Muscle of leg (tissue), 3 donors: ENCODE measurements at regions not wholly inside any gene's neighbourhood (a gene's known extent, or its start where the extent isn't known, plus 50 kb on each side); places are given as distances from the start of the nearest gene placed in this dataset.

Experiments used
- DNase-seq: peaks from one replicate; pipeline ENCODE4 v3.0.0; 2013
- H3K27ac ChIP-seq: one replicate; pipeline ENCODE4 v1.5.1; 2013; ENCODE audit warnings: mild to moderate bottlenecking, low read length, control low read depth
- H3K27me3 ChIP-seq: one replicate; pipeline ENCODE4 v1.6.1; 2013; ENCODE audit warnings: low read length; ENCODE audit not compliant: control insufficient read depth, insufficient read depth
- H3K36me3 ChIP-seq: one replicate; pipeline ENCODE4 v1.6.1; 2013; ENCODE audit warnings: low read length; ENCODE audit not compliant: control insufficient read depth, insufficient read depth
- H3K4me1 ChIP-seq: one replicate; pipeline ENCODE4 v1.6.1; 2013; ENCODE audit warnings: low read length; ENCODE audit not compliant: control insufficient read depth, insufficient read depth
- H3K4me3 ChIP-seq: one replicate; pipeline ENCODE4 v1.5.1; 2013; ENCODE audit warnings: low read length, control low read depth
- H3K9me3 ChIP-seq: replicated peaks from 2 replicates; pipeline ENCODE4 v1.6.1; 2013; ENCODE audit warnings: low read depth, low read length; ENCODE audit not compliant: control insufficient read depth
- WGBS: methylation state at CpG from one replicate; pipeline ENCODE4 v1.1.5; 2013; ENCODE audit warnings: missing lambda C conversion rate; ENCODE audit not compliant: insufficient coverage; 5-methylcytosine and 5-hydroxymethylcytosine counted together

DNA sequence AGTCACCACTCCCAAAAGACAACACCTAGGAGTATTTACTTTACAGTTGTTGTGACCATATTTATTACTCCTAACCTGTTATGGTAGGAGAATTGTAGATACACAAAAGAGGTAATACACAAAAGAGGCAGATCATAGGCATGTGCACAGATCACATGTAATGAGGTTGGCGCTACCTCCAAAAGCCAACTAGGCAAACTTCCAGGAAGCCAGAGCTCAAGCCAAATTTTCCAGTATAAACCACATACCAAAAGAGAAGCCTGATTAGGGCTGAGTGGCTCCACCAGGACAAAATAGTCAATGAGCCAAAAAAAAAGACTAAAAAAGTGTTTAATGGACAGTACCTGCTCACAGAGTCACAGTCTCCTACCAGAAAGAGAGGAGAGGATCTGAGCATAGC, 195.0 kb upstream of the PBX1 start:
- H3K4me3 ChIP-seq, result no peak overlapping the region
- no peaks in the 10 kb centered on the region for H3K36me3 ChIP-seq
- H3K4me1 ChIP-seq, result no peaks in the 10 kb centered on the region
- H3K27me3 ChIP-seq, result no peaks in the 10 kb centered on the region
- no peak overlapping the region for H3K27ac ChIP-seq
- no peak for DNase-seq
- peaks cover 6% of the 10 kb centered on the region for H3K9me3 ChIP-seq
- WGBS, result no CpG with 5 or more reads among the region's 1 CpG

DNA sequence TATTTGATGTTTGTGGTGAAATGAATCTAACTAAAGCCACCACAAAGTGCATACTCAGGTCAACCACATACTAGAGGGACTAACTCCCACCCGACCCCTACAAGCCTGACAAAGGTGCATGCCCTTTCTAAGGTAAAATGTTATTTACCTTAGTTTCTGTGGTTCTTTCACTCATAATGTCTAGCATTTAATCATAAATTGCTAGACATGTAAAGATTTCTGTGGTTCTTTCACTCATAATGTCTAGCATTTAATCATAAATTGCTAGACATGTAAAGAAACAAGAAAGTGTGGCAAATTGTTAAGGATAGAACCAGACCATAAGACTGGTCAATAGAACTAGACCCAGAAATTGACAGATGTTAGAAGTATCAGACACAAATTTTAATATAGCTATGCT, 193.0 kb upstream of the PBX1 start:
- Histone ChIP-seq H3K27ac (no peak overlapping the region), H3K4me1 (no peaks in the 10 kb centered on the region), H3K9me3 (peaks cover 6% of the 10 kb centered on the region), H3K4me3 (no peak overlapping the region), H3K36me3 (no peaks in the 10 kb centered on the region), H3K27me3 (no peaks in the 10 kb centered on the region)
- no peak for DNase-seq
- no CpG with 5 or more reads among the region's 1 CpG for WGBS

DNA sequence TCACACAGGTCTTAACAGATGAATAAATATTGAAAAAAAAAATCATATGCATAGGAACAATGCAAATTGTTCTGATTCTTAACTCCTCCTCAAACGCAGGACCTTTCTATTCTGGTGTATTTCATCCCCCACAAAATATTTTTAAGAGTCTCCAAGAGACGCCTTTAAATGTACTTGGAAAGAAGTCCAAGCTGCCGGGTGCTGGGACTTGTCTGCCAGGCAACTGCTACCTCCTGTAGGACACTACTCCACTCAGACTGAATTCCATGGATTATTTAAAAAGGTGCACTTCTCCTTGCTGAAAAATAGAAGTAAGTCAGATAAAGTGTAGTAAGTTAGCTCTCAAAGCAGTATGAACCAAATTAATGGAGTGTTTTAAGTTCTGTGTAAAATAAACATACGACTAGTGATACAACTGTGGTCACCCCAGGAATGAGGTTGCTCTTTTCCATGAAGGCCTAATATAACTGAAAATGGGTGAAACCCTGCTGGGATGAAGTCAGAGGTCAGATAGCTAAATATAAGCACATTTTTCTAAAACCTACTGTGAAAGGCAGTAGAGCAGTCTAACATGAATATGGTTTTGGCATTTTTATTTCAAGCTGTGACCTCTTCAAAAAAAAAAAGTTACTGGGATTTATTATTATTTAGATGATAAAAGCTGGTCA, 189.2 kb upstream of the PBX1 start:
- 40% methylated on average over 1 of the region's 4 CpGs for WGBS
- H3K36me3 ChIP-seq, result no peaks in the 10 kb centered on the region
- no peak overlapping the region for H3K27ac ChIP-seq
- H3K27me3 ChIP-seq, result no peaks in the 10 kb centered on the region
- H3K9me3 ChIP-seq, result peaks cover 6% of the 10 kb centered on the region
- H3K4me1 ChIP-seq, result no peaks in the 10 kb centered on the region
- H3K4me3 ChIP-seq, result no peak overlapping the region
- no peak for DNase-seq

DNA sequence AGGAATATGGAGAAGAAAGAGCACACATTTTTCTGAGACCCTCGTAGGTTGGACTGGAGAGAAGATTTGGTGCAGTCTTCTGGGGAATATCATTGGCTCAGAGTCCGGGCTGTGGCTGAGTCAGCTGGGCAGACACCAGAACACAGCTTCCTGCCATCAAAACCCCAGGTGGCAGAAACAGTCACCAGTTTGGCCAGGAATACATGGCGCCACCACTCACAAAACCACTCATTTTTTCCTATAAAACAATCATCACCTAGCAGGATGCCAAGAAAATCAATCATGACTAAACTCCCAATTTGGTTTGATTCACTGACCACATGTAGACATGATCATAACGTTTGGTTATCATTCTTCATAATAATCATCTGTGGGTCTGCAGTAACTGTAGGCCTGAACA, 178.1 kb upstream of the PBX1 start:
- no peaks in the 10 kb centered on the region for H3K36me3 ChIP-seq
- H3K4me1 ChIP-seq, result no peaks in the 10 kb centered on the region
- no peak overlapping the region for H3K4me3 ChIP-seq
- no peaks in the 10 kb centered on the region for H3K9me3 ChIP-seq
- DNase-seq, result peak; percentile 11
- no peak overlapping the region for H3K27ac ChIP-seq
- H3K27me3 ChIP-seq, result no peaks in the 10 kb centered on the region
- 33% methylated on average over 1 of the region's 4 CpGs for WGBS

DNA sequence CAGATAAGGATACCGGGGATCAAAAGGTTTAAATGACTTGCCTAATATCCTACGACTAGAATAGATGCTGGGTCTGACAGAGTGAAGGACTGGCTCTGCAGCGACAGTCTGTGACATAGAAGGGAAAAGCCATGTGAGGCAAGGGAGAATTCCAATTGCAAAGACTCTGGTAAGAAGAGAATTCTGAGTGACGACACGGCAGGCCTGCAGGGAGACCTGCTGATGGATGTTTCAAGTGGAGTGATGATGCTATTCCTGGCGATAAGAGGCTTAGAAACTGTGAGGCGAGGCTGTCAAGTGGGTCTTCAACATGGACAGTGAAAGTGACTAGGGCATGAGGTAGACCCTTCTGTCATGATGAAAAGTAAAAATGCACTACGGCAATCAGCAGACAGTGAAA, 176.6 kb upstream of the PBX1 start:
- no peaks in the 10 kb centered on the region for H3K9me3 ChIP-seq
- no peak overlapping the region for H3K4me3 ChIP-seq
- H3K27me3 ChIP-seq, result no peaks in the 10 kb centered on the region
- no peaks in the 10 kb centered on the region for H3K4me1 ChIP-seq
- no peak for DNase-seq
- WGBS, result 81% methylated on average over 6 of the region's 8 CpGs
- H3K27ac ChIP-seq, result no peak overlapping the region
- no peaks in the 10 kb centered on the region for H3K36me3 ChIP-seq

DNA sequence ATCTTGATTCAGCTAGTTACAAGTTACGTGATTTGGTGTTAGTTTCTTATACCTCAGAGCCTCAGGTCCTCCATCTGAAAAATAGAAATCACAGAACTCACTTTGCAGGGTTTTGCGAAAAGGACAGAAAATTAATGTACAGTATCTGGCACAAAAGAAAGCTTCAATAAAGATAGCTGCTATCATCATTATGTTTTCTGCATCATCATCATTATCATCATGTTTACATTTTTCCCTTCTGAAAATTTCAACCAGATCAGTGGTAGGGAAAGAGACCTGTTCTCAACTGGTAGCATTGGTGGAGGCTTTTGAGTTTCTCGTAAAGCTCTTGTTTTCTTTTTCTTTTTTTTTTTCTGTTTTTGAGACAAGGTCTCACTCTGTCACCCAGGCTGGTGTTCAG, 174.7 kb upstream of the PBX1 start:
- Histone ChIP-seq H3K36me3 (no peaks in the 10 kb centered on the region), H3K27ac (no peak overlapping the region), H3K4me3 (no peak overlapping the region), H3K4me1 (no peaks in the 10 kb centered on the region), H3K9me3 (no peaks in the 10 kb centered on the region), H3K27me3 (no peaks in the 10 kb centered on the region)
- DNase-seq, result no peak
- WGBS, result no CpG with 5 or more reads among the region's 3 CpGs

DNA sequence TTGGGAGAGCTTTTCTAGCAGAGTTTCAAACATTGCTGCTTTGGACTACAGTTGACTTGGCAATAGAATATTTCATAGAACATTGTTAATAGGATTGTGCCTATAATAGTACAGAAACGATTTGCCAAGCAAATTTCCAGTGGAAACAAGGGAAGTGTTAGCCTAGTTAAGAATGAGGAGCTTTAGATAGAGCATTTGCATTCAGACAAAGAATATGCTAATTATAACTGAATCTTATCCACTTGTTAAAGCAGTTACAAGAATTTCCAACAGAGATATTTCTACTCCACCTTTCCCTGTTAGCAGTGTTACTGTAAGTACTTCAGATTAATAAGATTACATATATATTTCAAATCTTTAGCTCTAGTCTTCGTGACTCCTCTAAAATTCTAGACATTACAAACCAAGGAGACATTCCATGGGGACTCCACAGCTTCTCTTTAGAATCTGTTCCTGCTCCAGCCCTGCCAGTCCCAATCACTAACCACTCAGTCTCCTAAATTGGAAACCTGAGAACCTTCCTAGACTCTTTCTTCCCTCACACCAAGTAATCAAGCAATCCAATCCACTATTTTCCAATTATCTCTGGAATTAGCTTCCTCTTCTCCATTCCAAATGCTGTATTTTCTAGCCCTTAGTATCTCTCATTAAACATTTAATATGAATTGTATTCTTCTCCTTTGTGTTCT, 141.8 kb upstream of the PBX1 start:
- no peaks in the 10 kb centered on the region for H3K4me1 ChIP-seq
- no peak overlapping the region for H3K27ac ChIP-seq
- DNase-seq, result no peak
- H3K9me3 ChIP-seq, result no peaks in the 10 kb centered on the region
- no peaks in the 10 kb centered on the region for H3K27me3 ChIP-seq
- no peaks in the 10 kb centered on the region for H3K36me3 ChIP-seq
- WGBS, result 60% methylated on average over 1 of the region's 2 CpGs
- no peak overlapping the region for H3K4me3 ChIP-seq

DNA sequence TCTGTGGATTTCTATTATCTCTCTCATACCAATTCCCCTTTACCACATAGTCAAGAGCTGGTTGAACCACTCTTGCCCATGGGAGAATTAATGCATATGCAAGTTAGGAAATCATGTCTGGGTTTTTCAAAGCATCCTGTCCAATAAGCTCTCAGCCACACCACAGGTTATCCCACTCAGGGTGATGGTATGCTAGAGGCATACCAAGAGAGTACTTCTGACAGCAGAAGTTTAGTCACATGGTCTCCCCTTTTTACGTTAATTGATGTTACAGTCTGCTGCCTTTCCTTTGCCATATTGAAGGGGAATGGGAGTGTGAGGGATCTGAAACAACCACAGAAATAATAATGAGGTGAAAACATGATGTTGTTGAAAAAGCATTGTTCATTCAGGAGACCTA, 135.8 kb upstream of the PBX1 start:
- Histone ChIP-seq H3K4me3 (no peak overlapping the region), H3K27ac (no peak overlapping the region), H3K27me3 (no peaks in the 10 kb centered on the region), H3K4me1 (no peaks in the 10 kb centered on the region), H3K9me3 (no peaks in the 10 kb centered on the region), H3K36me3 (no peaks in the 10 kb centered on the region)
- no peak for DNase-seq
- WGBS, result no CpG with 5 or more reads among the region's 1 CpG

DNA sequence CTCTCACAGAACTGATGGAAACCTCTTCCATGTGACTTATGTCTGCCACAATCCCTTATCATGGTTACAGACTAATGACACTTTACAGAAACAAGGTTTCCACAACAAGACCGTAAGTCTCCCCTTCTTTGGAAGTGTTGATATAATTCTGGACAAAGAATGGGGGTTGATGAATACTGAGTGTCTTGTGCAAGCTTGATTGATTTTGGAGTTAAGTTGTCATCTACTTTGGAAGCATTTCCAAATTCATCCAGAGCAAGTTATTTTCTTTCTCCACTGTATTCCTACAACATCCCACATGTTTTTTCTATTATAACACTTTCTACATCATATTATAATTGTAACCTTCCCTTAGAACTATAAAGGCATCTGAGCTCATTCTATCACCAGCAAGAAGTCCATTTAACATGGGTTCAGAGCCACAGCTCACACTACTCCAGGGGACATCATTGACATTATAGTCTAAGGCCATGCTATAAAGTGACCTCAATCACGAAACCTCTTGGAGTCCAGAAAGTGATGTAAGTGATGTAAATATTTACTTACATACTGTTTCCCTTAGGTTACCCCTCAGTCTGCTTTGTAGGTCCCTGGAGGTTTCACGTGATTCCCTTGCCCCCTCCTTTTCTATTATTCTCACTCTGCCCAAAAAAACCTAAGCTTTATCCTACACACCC, 125.7 kb upstream of the PBX1 start:
- Histone ChIP-seq H3K4me1 (no peaks in the 10 kb centered on the region), H3K36me3 (no peaks in the 10 kb centered on the region), H3K4me3 (no peak overlapping the region), H3K27ac (no peak overlapping the region), H3K9me3 (no peaks in the 10 kb centered on the region), H3K27me3 (no peaks in the 10 kb centered on the region)
- DNase-seq, result no peak
- WGBS, result 20% methylated on average over 1 of the region's 3 CpGs

DNA sequence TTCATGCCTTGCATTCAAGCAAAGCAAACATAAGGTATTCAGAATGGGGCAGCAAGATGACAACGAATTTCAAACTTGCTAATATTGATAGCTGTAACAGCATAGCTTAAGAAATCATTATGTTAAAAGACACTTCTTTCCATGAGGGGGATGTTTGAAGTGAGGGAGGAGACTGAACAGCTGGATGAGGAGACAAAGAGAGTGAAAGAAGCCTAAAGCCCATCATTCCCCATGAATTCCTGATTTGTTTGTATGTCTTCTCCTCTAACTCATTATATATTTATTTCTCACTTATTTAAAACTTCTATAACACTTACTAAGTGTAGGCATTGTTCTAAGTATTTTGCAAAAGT, 125.2 kb upstream of the PBX1 start:
- WGBS, result no CpG with 5 or more reads among the region's 1 CpG
- DNase-seq, result no peak
- Histone ChIP-seq H3K27me3 (no peaks in the 10 kb centered on the region), H3K9me3 (no peaks in the 10 kb centered on the region), H3K4me3 (no peak overlapping the region), H3K36me3 (no peaks in the 10 kb centered on the region), H3K4me1 (no peaks in the 10 kb centered on the region), H3K27ac (no peak overlapping the region)
